H1 (cell line): ENCODE measurements at regions not wholly inside any gene's neighbourhood (a gene's known extent, or its start where the extent isn't known, plus 50 kb on each side); places are given as distances from the start of the nearest gene placed in this dataset.

Experiments used
- CTCF ChIA-PET: fragments of 300-600 bp; sonication (Branson Sonifier 250); formaldehyde crosslinking; loops from one replicate; lab custom pipeline; 2021; ENCODE audit not compliant: partially characterized antibody; lab: Charles Lee
- POLR2A ChIA-PET: fragments of 300-600 bp; sonication (Branson Sonifier 250); formaldehyde crosslinking; loops from one replicate; lab custom pipeline; 2021; ENCODE audit warnings: inconsistent platforms; ENCODE audit not compliant: partially characterized antibody; lab: Charles Lee
- DNase-seq, 2 experiments: peaks; one replicate each; pipeline versions ENCODE4 v3.0.0 to v3.0.0-alpha.2; 2010 to 2022; ENCODE audit warnings: low spot score in 2 of 2, low read depth in 1 of 2, mixed read lengths in 1 of 2
- FAIRE-seq: peaks from 2 replicates; lab custom pipeline; 2011; peaks lifted over from hg19 to GRCh38; lab: Jason Lieb, UNC
- H2AFZ ChIP-seq: 2 replicates; pipeline ENCODE4 v1.8.1; 2012; ENCODE audit warnings: low read length, inconsistent platforms
- H2AK5ac ChIP-seq: 2 replicates; pipeline ENCODE4 v1.6.1; 2013; ENCODE audit warnings: low read depth, low read length
- H2BK120ac ChIP-seq: replicated peaks from 2 replicates; pipeline ENCODE3; 2013; ENCODE audit warnings: low read depth, low read length, inconsistent platforms
- H2BK12ac ChIP-seq: 2 replicates; pipeline ENCODE4 v1.6.1; 2013; ENCODE audit warnings: low read depth, low read length
- H2BK15ac ChIP-seq: 2 replicates; pipeline ENCODE4 v1.6.1; 2013; ENCODE audit warnings: low read length
- H2BK20ac ChIP-seq: 2 replicates; pipeline ENCODE4 v1.6.1; 2013; ENCODE audit warnings: low read length
- H2BK5ac ChIP-seq: 2 replicates; pipeline ENCODE4 v1.6.1; 2013; ENCODE audit warnings: low read depth, low read length
- H3K14ac ChIP-seq: 2 replicates; pipeline ENCODE4 v1.6.1; 2013; ENCODE audit warnings: inconsistent platforms; ENCODE audit not compliant: insufficient read length
- H3K18ac ChIP-seq: 2 replicates; pipeline ENCODE4 v1.6.1; 2013; ENCODE audit warnings: low read length; ENCODE audit errors: extremely low read depth
- H3K23ac ChIP-seq: 2 replicates; pipeline ENCODE4 v1.6.1; 2013; ENCODE audit warnings: inconsistent platforms; ENCODE audit not compliant: insufficient read length
- H3K23me2 ChIP-seq: 2 replicates; pipeline ENCODE4 v1.6.1; 2013; ENCODE audit warnings: low read depth, low read length
- H3K27ac ChIP-seq: 2 replicates; pipeline ENCODE4 v1.6.1; 2011; ENCODE audit warnings: low read depth, low read length, inconsistent platforms
- H3K27me3 ChIP-seq, 4 experiments: replicated peaks in 1 of 4; 1 replicate in 1 of 4; 2 replicates in 3 of 4; pipeline versions ENCODE4 v1.6.1 to v1.8.1; 2011 to 2013; ENCODE audit warnings: low read length in 3 of 4, mild to moderate bottlenecking in 3 of 4, inconsistent platforms in 2 of 4, mixed read lengths in 2 of 4, moderate library complexity in 1 of 4; ENCODE audit not compliant: control insufficient read depth in 3 of 4, insufficient read depth in 3 of 4; ENCODE audit errors: extremely low read depth in 1 of 4
- H3K36me3 ChIP-seq, 4 experiments: 2 replicates each; pipeline versions ENCODE4 v1.6.1 to v1.8.1; 2011 to 2013; ENCODE audit warnings: mild to moderate bottlenecking in 4 of 4, low read length in 3 of 4, moderate library complexity in 2 of 4, control low read depth in 1 of 4, inconsistent platforms in 1 of 4; ENCODE audit not compliant: insufficient read depth in 4 of 4, control insufficient read depth in 2 of 4
- H3K4ac ChIP-seq: replicated peaks from 2 replicates; pipeline ENCODE3; 2013; ENCODE audit warnings: low read length, low read depth, mixed read lengths, inconsistent platforms; ENCODE audit not compliant: insufficient read length
- H3K4me1 ChIP-seq, 4 experiments: replicated peaks in 1 of 4; 1 replicate in 1 of 4; 2 replicates in 3 of 4; pipeline versions ENCODE4 v1.6.1 to v1.8.1; 2011 to 2013; ENCODE audit warnings: low read length in 3 of 4, inconsistent platforms in 2 of 4, mixed read lengths in 1 of 4; ENCODE audit not compliant: insufficient read depth in 4 of 4, control insufficient read depth in 3 of 4
- H3K4me2 ChIP-seq, 2 experiments: 2 replicates each; pipeline versions ENCODE4 v1.6.1 to v1.8.1; 2011 to 2013; ENCODE audit warnings: low read depth in 2 of 2, low read length in 2 of 2, control low read depth in 1 of 2, inconsistent platforms in 1 of 2, mild to moderate bottlenecking in 1 of 2; ENCODE audit not compliant: insufficient read depth in 1 of 2
- H3K4me3 ChIP-seq, 4 experiments: fragments of 200-600, 300-600 bp in 1 of 4; sonication (generic), shearing (Covaris generic), sonication (Bioruptor Twin) in 1 of 4; 2 replicates each; pipeline versions ENCODE4 v1.5.1 to v1.8.1; 2011 to 2016; ENCODE audit warnings: low read length in 4 of 4, low read depth in 3 of 4, control low read depth in 2 of 4, inconsistent platforms in 2 of 4, mild to moderate bottlenecking in 2 of 4, mixed read lengths in 1 of 4, moderate library complexity in 1 of 4; ENCODE audit not compliant: insufficient read depth in 2 of 4; ENCODE audit errors: extremely low read depth in 1 of 4
- H3K56ac ChIP-seq: replicated peaks from 2 replicates; pipeline ENCODE3; 2013; ENCODE audit warnings: low read depth, mild to moderate bottlenecking, mixed read lengths, low read length, inconsistent platforms; ENCODE audit not compliant: insufficient read length
- H3K79me1 ChIP-seq: 2 replicates; pipeline ENCODE4 v1.6.1; 2013; ENCODE audit warnings: low read depth, low read length, control low read depth
- H3K79me2 ChIP-seq, 2 experiments: 2 replicates each; pipeline versions ENCODE4 v1.6.1 to v1.8.1; 2012 to 2013; ENCODE audit warnings: low read length in 2 of 2, mild to moderate bottlenecking in 2 of 2, inconsistent platforms in 1 of 2; ENCODE audit not compliant: insufficient read depth in 2 of 2, control insufficient read depth in 1 of 2
- H3K9ac ChIP-seq, 4 experiments: replicated peaks in 1 of 4; 1 replicate in 1 of 4; 2 replicates in 3 of 4; pipeline versions ENCODE4 v1.6.1 to v1.8.1; 2011 to 2013; ENCODE audit warnings: low read depth in 3 of 4, low read length in 3 of 4, control low read depth in 2 of 4, mild to moderate bottlenecking in 2 of 4, moderate library complexity in 2 of 4, inconsistent platforms in 1 of 4; ENCODE audit errors: extremely low read depth in 1 of 4
- H3K9me3 ChIP-seq, 2 experiments: 2 replicates each; pipeline versions ENCODE4 v1.6.1 to v1.8.1; 2012 to 2013; ENCODE audit warnings: mild to moderate bottlenecking in 2 of 2, moderate library complexity in 2 of 2, control low read depth in 1 of 2, inconsistent platforms in 1 of 2, low read depth in 1 of 2, low read length in 1 of 2, mixed read lengths in 1 of 2; ENCODE audit not compliant: insufficient read depth in 2 of 2
- H4K20me1 ChIP-seq, 2 experiments: replicated peaks in 1 of 2; 2 replicates each; pipeline versions ENCODE3 to v1.8.1; 2011 to 2013; ENCODE audit warnings: inconsistent platforms in 2 of 2, low read length in 2 of 2, mild to moderate bottlenecking in 1 of 2; ENCODE audit not compliant: insufficient read depth in 2 of 2, control insufficient read depth in 1 of 2
- H4K5ac ChIP-seq: 2 replicates; pipeline ENCODE4 v1.6.1; 2013; ENCODE audit warnings: low read length, low read depth, mixed read lengths, inconsistent platforms; ENCODE audit not compliant: insufficient read length
- H4K8ac ChIP-seq: 2 replicates; pipeline ENCODE4 v1.8.0; 2013; ENCODE audit warnings: mild to moderate bottlenecking, moderate library complexity, low read length, inconsistent platforms; ENCODE audit not compliant: insufficient read depth; ENCODE audit errors: extremely low read depth
- H4K91ac ChIP-seq: replicated peaks from 2 replicates; pipeline ENCODE3; 2013; ENCODE audit warnings: low read length, mixed read lengths, inconsistent platforms; ENCODE audit not compliant: insufficient read length
- CHD2 ChIP-seq: IDR thresholded peaks from 2 replicates; pipeline ENCODE4 v1.6.1; 2012; ENCODE audit warnings: low read length, improper control_type of control experiment
- FOSL1 ChIP-seq: IDR thresholded peaks from 2 replicates; pipeline ENCODE4 v1.6.1; 2011; ENCODE audit warnings: mild to moderate bottlenecking, low read depth, low read length, moderate library complexity; ENCODE audit not compliant: insufficient read depth
- GTF2F1 ChIP-seq: IDR thresholded peaks from 2 replicates; pipeline ENCODE4 v1.6.1; 2012; ENCODE audit warnings: low read depth, low read length, improper control_type of control experiment, borderline replicate concordance
- HDAC6 ChIP-seq: IDR thresholded peaks from one replicate; pipeline ENCODE4 v1.7.1; 2012; ENCODE audit warnings: low read depth, mild to moderate bottlenecking, inconsistent platforms, low read length, moderate library complexity
- KDM5A ChIP-seq: fragments of 200-600 bp; IDR thresholded peaks from 2 replicates; pipeline ENCODE4 v1.7.1; 2012; ENCODE audit warnings: mild to moderate bottlenecking, low read length, inconsistent platforms, mixed read lengths
- RAD21 ChIP-seq, 2 experiments: IDR thresholded peaks in 1 of 2; conservative IDR thresholded peaks in 1 of 2; 2 replicates each; pipeline ENCODE4 v1.6.1; 2011; ENCODE audit warnings: low read depth in 2 of 2, low read length in 2 of 2, improper control_type of control experiment in 1 of 2, inconsistent platforms in 1 of 2, mild to moderate bottlenecking in 1 of 2, moderate library complexity in 1 of 2
- SP2 ChIP-seq: IDR thresholded peaks from 2 replicates; pipeline ENCODE4 v1.6.1; 2012; ENCODE audit warnings: mild to moderate bottlenecking, low read length, inconsistent platforms
- SRF ChIP-seq: IDR thresholded peaks from 2 replicates; pipeline ENCODE4 v1.6.1; 2011; ENCODE audit warnings: mild to moderate bottlenecking, low read depth, low read length, moderate library complexity
- SUZ12 ChIP-seq: fragments of 200-600 bp; sonication (generic); IDR thresholded peaks from 2 replicates; pipeline ENCODE4 v1.6.1; 2012; ENCODE audit warnings: mild to moderate bottlenecking, inconsistent platforms, low read length, moderate library complexity, mixed read lengths
- TAF1 ChIP-seq: IDR thresholded peaks from 2 replicates; pipeline ENCODE4 v1.6.1; 2011; ENCODE audit warnings: mild to moderate bottlenecking, low read depth, low read length
- TCF12 ChIP-seq: IDR thresholded peaks from 2 replicates; pipeline ENCODE4 v1.6.1; 2011; ENCODE audit warnings: low read depth, mild to moderate bottlenecking, low read length
- WGBS, 2 experiments: shearing (Covaris generic) in 1 of 2; methylation state at CpG; one replicate each; pipeline versions ENCODE4 v1.1.6 to v1.1.7; 2013 to 2015; ENCODE audit warnings: low lambda C conversion rate in 2 of 2, mixed read lengths in 2 of 2, inconsistent platforms in 1 of 2, low coverage in 1 of 2, missing lambda C conversion rate in 1 of 2; ENCODE audit not compliant: insufficient replicate concordance in 2 of 2, insufficient coverage in 1 of 2, insufficient read length in 1 of 2; ENCODE audit errors: extremely low coverage in 1 of 2, missing lambda C conversion rate in 1 of 2; 5-methylcytosine and 5-hydroxymethylcytosine counted together
- TF ChIP-seq, protein P1 (sequence below): IDR thresholded peaks from 2 replicates; pipeline ENCODE4 v1.6.1; 2011; ENCODE audit warnings: low read depth, mild to moderate bottlenecking, low read length; ENCODE audit not compliant: insufficient read depth
- TF ChIP-seq, protein P2 (sequence below): IDR thresholded peaks from 2 replicates; pipeline ENCODE4 v1.6.1; 2011; ENCODE audit warnings: low read length, improper control_type of control experiment

DNA sequence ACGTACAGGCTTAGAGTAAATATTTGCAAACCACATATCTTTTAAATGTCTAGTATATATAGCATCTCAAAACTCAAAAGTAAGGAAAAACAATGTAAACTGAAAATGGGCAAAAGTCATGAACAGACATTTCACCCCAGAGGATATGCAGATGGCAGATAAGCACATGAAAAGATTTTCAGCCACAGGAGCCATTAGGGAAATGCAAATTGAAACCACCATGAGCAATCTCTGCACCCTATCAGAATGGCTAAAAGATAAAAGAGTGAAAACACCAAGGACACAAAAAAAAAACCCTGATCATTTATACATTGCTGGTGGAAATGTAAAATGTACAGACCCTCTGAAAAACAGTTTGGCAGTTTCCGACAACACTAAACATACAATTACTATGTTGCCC lies 292.7 kb downstream of the ZNF516 start:
- no peak overlapping the region for H3K23ac ChIP-seq
- no peak overlapping the region for H2BK15ac ChIP-seq
- no peak overlapping the region for H3K56ac ChIP-seq
- peaks cover 3% of the 10 kb centered on the region in 2 experiments; a peak in 2 of 4 replicates for H3K9me3 ChIP-seq
- no peak for FAIRE-seq
- WGBS, 2 experiments = 92% methylated on average over 2 of the region's 2 CpGs; no CpG with 5 or more reads in 1 of the 2 experiments
- H3K18ac ChIP-seq = no peak overlapping the region
- H4K91ac ChIP-seq = no peak overlapping the region
- H2BK12ac ChIP-seq = no peak overlapping the region
- H2AK5ac ChIP-seq = no peak overlapping the region
- H3K79me2 ChIP-seq = no peaks in the 10 kb centered on the region
- no peaks in the 10 kb centered on the region for H4K20me1 ChIP-seq
- H4K8ac ChIP-seq = no peak overlapping the region
- ChIA-PET POLR2A (no interaction called here), CTCF (no interaction called here)
- H3K14ac ChIP-seq = no peak overlapping the region
- H3K4ac ChIP-seq = no peak overlapping the region
- no peaks in the 10 kb centered on the region for H3K36me3 ChIP-seq
- H2BK20ac ChIP-seq = no peak overlapping the region
- H3K9ac ChIP-seq = no peak overlapping the region
- H3K27me3 ChIP-seq = no peaks in the 10 kb centered on the region
- no peak overlapping the region for H3K27ac ChIP-seq
- no peak for DNase-seq
- no peak overlapping the region for H3K4me2 ChIP-seq
- H2BK5ac ChIP-seq = no peak overlapping the region
- H3K79me1 ChIP-seq = no peaks in the 10 kb centered on the region
- H2AFZ ChIP-seq = no peak overlapping the region
- H3K4me3 ChIP-seq = no peak overlapping the region
- H2BK120ac ChIP-seq = no peak overlapping the region
- no peaks in the 10 kb centered on the region for H3K4me1 ChIP-seq
- H4K5ac ChIP-seq = no peak overlapping the region
- no peaks in the 10 kb centered on the region for H3K23me2 ChIP-seq
- TF ChIP-seq, protein P1, sequence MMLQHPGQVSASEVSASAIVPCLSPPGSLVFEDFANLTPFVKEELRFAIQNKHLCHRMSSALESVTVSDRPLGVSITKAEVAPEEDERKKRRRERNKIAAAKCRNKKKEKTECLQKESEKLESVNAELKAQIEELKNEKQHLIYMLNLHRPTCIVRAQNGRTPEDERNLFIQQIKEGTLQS = no peak
- TF ChIP-seq SUZ12 = no peak
- no peak for TF ChIP-seq TAF1
- no peak for TF ChIP-seq HDAC6
- TF ChIP-seq, protein P2, sequence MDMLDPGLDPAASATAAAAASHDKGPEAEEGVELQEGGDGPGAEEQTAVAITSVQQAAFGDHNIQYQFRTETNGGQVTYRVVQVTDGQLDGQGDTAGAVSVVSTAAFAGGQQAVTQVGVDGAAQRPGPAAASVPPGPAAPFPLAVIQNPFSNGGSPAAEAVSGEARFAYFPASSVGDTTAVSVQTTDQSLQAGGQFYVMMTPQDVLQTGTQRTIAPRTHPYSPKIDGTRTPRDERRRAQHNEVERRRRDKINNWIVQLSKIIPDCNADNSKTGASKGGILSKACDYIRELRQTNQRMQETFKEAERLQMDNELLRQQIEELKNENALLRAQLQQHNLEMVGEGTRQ = no peak
- no peak for TF ChIP-seq CHD2
- TF ChIP-seq GTF2F1 = no peak
- no peak for TF ChIP-seq TCF12
- no peak for TF ChIP-seq SP2
- no peak for TF ChIP-seq SRF
- TF ChIP-seq FOSL1 = no peak
- TF ChIP-seq KDM5A = no peak
- TF ChIP-seq RAD21 (IDR thresholded peaks at IDR 0.05 in 1 of 2, conservative IDR thresholded peaks at IDR 0.05 in 1 of 2; ENCODE audit: low read depth in 2 of 2, low read length in 2 of 2) = no peak
